ENCODE measurements at regions not wholly inside any gene's neighbourhood (a gene's known extent, or its start where the extent isn't known, plus 50 kb on each side); places are given as distances from the start of the nearest gene placed in this dataset.

DNA sequence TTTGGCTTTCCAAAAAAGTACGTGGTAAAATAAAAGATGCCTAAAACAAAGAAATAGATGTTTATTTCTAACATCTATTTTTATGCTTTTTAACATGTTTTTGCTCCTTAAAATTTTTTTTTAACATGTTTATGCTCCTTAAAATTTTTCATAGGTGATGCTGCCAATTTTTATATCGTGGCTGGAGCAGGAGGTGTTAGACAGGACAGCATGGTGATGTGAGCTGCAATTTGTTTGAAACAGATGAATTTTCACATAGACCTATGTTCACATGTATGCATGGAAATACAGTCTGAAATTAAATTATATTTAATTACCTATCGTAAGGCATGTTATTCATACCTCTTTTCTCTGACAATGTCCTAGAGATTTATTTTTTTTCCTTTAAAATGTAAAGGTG lies 784.8 kb downstream of the EPHA7 start:
- no peak overlapping the region for H3K4me2 ChIP-seq
- no peaks in the 10 kb centered on the region for H3K79me2 ChIP-seq
- 57% methylated on average over 3 of the region's 3 CpGs for WGBS (ENCODE audit: low lambda C conversion rate, missing lambda C conversion rate)
- H3K27ac ChIP-seq = no peak overlapping the region
- no peaks in the 10 kb centered on the region for H3K9me3 ChIP-seq (ENCODE audit: low read depth)
- no peaks in the 10 kb centered on the region for H3K27me3 ChIP-seq
- TF ChIP-seq EZH2 (IDR thresholded peaks at IDR 0.05; ENCODE audit: borderline replicate concordance) (no peak), EZH2phosphoT487 (IDR thresholded peaks at IDR 0.05; ENCODE audit: low read depth, severe bottlenecking, unreplicated experiment) (no peak)
- TF ChIP-seq, protein P1, sequence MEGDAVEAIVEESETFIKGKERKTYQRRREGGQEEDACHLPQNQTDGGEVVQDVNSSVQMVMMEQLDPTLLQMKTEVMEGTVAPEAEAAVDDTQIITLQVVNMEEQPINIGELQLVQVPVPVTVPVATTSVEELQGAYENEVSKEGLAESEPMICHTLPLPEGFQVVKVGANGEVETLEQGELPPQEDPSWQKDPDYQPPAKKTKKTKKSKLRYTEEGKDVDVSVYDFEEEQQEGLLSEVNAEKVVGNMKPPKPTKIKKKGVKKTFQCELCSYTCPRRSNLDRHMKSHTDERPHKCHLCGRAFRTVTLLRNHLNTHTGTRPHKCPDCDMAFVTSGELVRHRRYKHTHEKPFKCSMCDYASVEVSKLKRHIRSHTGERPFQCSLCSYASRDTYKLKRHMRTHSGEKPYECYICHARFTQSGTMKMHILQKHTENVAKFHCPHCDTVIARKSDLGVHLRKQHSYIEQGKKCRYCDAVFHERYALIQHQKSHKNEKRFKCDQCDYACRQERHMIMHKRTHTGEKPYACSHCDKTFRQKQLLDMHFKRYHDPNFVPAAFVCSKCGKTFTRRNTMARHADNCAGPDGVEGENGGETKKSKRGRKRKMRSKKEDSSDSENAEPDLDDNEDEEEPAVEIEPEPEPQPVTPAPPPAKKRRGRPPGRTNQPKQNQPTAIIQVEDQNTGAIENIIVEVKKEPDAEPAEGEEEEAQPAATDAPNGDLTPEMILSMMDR (IDR thresholded peaks at IDR 0.05; ENCODE audit: poor library complexity) = no peak
- H3K36me3 ChIP-seq (replicated peaks; ENCODE audit: insufficient read depth, low read depth) = no peaks in the 10 kb centered on the region
- no peak overlapping the region for H2AFZ ChIP-seq
- no peaks in the 10 kb centered on the region for H3K4me1 ChIP-seq (ENCODE audit: insufficient read depth)
- no peak for DNase-seq (ENCODE audit: low spot score)
- no peak overlapping the region for H3K4me3 ChIP-seq
- no peaks in the 10 kb centered on the region for H4K20me1 ChIP-seq (ENCODE audit: insufficient read depth, poor library complexity, severe bottlenecking)
- H3K9me2 ChIP-seq (replicated peaks; ENCODE audit: insufficient read depth) = no peaks in the 10 kb centered on the region

DNA sequence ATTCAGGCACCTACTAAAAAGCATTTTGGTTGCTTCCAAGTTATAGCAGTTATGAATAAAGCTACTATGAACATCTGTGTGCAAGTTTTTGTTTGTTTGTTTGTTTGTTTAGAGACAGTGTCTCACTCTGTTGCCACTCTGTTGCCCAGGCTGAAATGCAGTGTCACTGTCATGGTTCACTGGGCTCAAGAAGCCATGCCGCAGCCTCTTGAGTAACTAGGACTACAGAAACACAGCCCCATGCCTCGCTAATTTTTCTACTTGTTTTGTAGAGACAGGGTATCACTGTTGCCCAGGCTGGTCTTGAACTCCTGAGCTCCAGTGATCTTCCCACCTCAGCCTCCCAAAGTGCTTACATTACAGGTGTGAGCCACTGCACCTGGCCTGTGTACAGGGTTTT lies 795.9 kb downstream of the EPHA7 start:
- H3K4me1 ChIP-seq (ENCODE audit: insufficient read depth) = no peaks in the 10 kb centered on the region
- no peaks in the 10 kb centered on the region for H3K9me3 ChIP-seq (ENCODE audit: low read depth)
- H3K9me2 ChIP-seq (replicated peaks; ENCODE audit: insufficient read depth) = no peaks in the 10 kb centered on the region
- no peaks in the 10 kb centered on the region for H3K36me3 ChIP-seq (replicated peaks; ENCODE audit: insufficient read depth, low read depth)
- TF ChIP-seq, protein P1 (IDR thresholded peaks at IDR 0.05; ENCODE audit: poor library complexity) = no peak
- no peak for TF ChIP-seq EZH2 (IDR thresholded peaks at IDR 0.05; ENCODE audit: borderline replicate concordance)
- TF ChIP-seq EZH2phosphoT487 (IDR thresholded peaks at IDR 0.05; ENCODE audit: low read depth, severe bottlenecking, unreplicated experiment) = no peak
- WGBS (ENCODE audit: low lambda C conversion rate, missing lambda C conversion rate) = 96% methylated on average over 2 of the region's 2 CpGs
- H3K27me3 ChIP-seq = no peaks in the 10 kb centered on the region
- H3K27ac ChIP-seq = no peak overlapping the region
- no peak overlapping the region for H3K4me2 ChIP-seq
- no peak for DNase-seq (ENCODE audit: low spot score)
- no peaks in the 10 kb centered on the region for H4K20me1 ChIP-seq (ENCODE audit: insufficient read depth, poor library complexity, severe bottlenecking)
- no peak overlapping the region for H2AFZ ChIP-seq
- H3K79me2 ChIP-seq = no peaks in the 10 kb centered on the region
- H3K4me3 ChIP-seq = no peak overlapping the region

DNA sequence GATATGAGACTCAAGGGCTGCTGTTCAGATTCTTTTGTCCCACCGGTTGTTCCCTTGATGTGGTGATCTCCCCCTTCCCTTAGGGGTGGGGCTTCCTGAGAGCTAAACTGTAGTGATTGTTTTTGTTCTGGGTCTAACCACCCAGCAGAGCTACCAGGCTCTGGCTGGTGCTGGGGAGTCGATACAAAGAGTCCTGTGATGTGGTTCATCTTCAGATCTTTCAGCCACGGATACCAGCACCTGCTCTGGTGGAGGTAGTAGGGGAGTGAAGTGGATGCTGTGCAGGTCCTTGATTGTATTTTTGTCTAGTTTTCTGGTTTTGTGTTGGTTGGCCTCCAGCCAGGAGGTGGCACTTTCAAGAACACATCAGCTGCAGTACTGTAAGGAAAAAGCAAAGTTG lies 801.6 kb downstream of the EPHA7 start:
- Histone ChIP-seq H3K9me3 (ENCODE audit: low read depth) (no peaks in the 10 kb centered on the region), H3K4me3 (no peak overlapping the region), H3K79me2 (no peaks in the 10 kb centered on the region), H3K4me2 (no peak overlapping the region), H3K9me2 (replicated peaks; ENCODE audit: insufficient read depth) (no peaks in the 10 kb centered on the region), H4K20me1 (ENCODE audit: insufficient read depth, poor library complexity, severe bottlenecking) (no peaks in the 10 kb centered on the region), H3K27me3 (no peaks in the 10 kb centered on the region), H3K36me3 (replicated peaks; ENCODE audit: insufficient read depth, low read depth) (no peaks in the 10 kb centered on the region), H3K27ac (no peak overlapping the region), H3K4me1 (ENCODE audit: insufficient read depth) (no peaks in the 10 kb centered on the region), H2AFZ (no peak overlapping the region)
- DNase-seq (ENCODE audit: low spot score) = no peak
- WGBS (ENCODE audit: low lambda C conversion rate, missing lambda C conversion rate) = 94% methylated on average over 3 of the region's 3 CpGs
- TF ChIP-seq, protein P1 (IDR thresholded peaks at IDR 0.05; ENCODE audit: poor library complexity) = no peak
- TF ChIP-seq EZH2phosphoT487 (IDR thresholded peaks at IDR 0.05; ENCODE audit: low read depth, severe bottlenecking, unreplicated experiment) (no peak), EZH2 (IDR thresholded peaks at IDR 0.05; ENCODE audit: borderline replicate concordance) (no peak)

DNA sequence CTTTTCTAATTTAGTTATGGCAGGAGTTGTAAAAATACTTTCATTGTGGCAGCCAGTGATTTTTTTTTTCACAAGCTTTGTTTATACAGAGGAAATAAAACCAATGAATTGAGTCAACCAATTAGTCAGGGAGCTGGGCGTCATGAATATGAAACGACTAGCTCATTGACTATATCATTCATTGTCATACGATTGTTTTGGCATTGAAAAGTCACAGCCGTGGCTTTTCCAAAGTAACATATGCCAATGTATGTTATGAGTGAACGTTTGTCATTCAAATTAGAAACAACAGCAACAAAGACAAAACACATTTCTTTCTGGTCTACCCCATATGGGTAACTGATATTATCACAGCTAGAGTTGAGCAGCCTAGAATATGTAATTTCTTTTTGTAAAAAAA lies 810.6 kb downstream of the EPHA7 start:
- H2AFZ ChIP-seq = no peak overlapping the region
- 83% methylated on average over 5 of the region's 5 CpGs for whole genome bisulfite sequencing (ENCODE audit: low lambda C conversion rate, missing lambda C conversion rate)

More for the DNA sequence above, 810.6 kb downstream of the EPHA7 start:
- Histone ChIP-seq H4K20me1 (ENCODE audit: insufficient read depth, poor library complexity, severe bottlenecking) (no peaks in the 10 kb centered on the region), H3K27ac (no peak overlapping the region), H3K79me2 (no peaks in the 10 kb centered on the region), H3K9me2 (replicated peaks; ENCODE audit: insufficient read depth) (no peaks in the 10 kb centered on the region), H3K36me3 (replicated peaks; ENCODE audit: insufficient read depth, low read depth) (no peaks in the 10 kb centered on the region), H3K27me3 (no peaks in the 10 kb centered on the region), H3K4me2 (no peak overlapping the region), H3K4me3 (no peak overlapping the region), H3K4me1 (ENCODE audit: insufficient read depth) (no peaks in the 10 kb centered on the region), H3K9me3 (ENCODE audit: low read depth) (no peaks in the 10 kb centered on the region)
- DNase-seq (ENCODE audit: low spot score) = no peak
- TF ChIP-seq, protein P1 (IDR thresholded peaks at IDR 0.05; ENCODE audit: poor library complexity) = no peak

Measured in hepatocyte (in vitro differentiated cells).